Choroid plexus epithelial cell (primary cell): ENCODE measurements at regions not wholly inside any gene's neighbourhood (a gene's known extent, or its start where the extent isn't known, plus 50 kb on each side); places are given as distances from the start of the nearest gene placed in this dataset.

ENCODE experiments used
- DNase-seq: peaks from one replicate; pipeline ENCODE4 v3.0.0-alpha.2; 2010; ENCODE audit warnings: low read depth
- H3K4me3 ChIP-seq: 2 replicates; pipeline ENCODE4 v1.5.1; 2011; ENCODE audit warnings: low read depth, mild to moderate bottlenecking, control low read depth, low read length, moderate library complexity
- TF ChIP-seq, protein P1 (sequence below): conservative IDR thresholded peaks from 2 replicates; pipeline ENCODE4 v1.5.1; 2011; ENCODE audit warnings: low read depth, mild to moderate bottlenecking, control low read depth, inconsistent platforms, low read length, moderate library complexity

DNA sequence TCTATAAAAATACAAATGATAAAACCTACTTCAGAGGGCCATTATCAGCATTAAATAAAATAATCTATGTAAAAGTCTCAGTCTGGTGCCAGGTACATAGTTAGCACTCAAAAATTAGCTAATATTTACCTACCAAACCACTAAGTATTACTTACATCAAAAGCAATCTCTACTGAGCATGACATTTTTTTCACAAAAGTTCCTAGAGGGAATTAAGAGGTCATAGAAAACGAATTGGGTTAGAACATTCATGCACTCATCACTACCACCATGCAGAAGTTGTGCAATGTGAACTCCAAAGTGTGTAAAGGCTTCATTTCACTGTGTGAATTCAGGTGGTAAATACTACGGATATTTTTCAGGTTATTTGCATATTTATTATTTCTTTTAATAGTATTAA, 209.5 kb upstream of the FGF13 start:
- DNase-seq: no peak
- TF ChIP-seq, protein P1, sequence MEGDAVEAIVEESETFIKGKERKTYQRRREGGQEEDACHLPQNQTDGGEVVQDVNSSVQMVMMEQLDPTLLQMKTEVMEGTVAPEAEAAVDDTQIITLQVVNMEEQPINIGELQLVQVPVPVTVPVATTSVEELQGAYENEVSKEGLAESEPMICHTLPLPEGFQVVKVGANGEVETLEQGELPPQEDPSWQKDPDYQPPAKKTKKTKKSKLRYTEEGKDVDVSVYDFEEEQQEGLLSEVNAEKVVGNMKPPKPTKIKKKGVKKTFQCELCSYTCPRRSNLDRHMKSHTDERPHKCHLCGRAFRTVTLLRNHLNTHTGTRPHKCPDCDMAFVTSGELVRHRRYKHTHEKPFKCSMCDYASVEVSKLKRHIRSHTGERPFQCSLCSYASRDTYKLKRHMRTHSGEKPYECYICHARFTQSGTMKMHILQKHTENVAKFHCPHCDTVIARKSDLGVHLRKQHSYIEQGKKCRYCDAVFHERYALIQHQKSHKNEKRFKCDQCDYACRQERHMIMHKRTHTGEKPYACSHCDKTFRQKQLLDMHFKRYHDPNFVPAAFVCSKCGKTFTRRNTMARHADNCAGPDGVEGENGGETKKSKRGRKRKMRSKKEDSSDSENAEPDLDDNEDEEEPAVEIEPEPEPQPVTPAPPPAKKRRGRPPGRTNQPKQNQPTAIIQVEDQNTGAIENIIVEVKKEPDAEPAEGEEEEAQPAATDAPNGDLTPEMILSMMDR: no peak
- H3K4me3 ChIP-seq: no peak overlapping the region

DNA sequence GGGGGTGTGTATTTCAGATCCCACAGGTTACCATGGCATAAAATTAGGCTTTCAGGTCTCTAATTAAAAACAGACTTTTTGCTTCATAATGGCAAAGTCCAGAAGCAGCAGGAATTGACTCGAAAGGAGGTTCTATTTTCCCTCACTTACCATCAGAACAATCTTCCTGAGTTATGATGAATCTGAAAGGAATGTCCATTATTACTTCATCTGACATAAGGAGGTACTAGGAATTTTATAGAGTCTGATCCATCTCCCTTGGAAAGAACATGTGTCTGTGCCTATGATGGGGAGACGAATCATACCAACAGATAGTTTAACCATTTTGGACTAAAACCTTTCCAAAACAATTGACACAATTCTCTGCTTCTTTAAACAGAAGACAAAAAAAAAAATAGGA, 206.3 kb upstream of the FGF13 start:
- TF ChIP-seq, protein P1: no peak
- peak; percentile 1 for DNase-seq
- no peak overlapping the region for H3K4me3 ChIP-seq

DNA sequence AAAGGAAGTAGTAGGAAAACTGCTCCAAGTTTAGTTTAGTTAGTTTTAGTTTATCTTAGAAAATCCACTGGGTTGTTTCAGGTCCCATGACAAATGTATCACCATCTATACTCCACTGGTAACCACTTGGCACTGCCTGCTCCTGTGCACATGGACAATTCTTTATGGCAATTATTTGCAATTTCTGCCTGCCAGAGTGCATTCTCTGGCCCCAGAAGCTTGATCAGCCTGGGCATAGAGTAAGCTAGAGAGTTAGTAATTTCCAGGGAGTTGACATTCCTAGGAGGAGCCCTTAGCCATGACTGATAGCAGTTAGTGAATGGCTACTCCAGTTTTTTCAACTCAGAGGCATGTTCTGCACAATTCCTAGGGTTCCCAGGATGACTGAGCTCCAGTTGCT, 203.2 kb upstream of the FGF13 start:
- TF ChIP-seq, protein P1: no peak
- no peak for DNase-seq
- no peak overlapping the region for H3K4me3 ChIP-seq

DNA sequence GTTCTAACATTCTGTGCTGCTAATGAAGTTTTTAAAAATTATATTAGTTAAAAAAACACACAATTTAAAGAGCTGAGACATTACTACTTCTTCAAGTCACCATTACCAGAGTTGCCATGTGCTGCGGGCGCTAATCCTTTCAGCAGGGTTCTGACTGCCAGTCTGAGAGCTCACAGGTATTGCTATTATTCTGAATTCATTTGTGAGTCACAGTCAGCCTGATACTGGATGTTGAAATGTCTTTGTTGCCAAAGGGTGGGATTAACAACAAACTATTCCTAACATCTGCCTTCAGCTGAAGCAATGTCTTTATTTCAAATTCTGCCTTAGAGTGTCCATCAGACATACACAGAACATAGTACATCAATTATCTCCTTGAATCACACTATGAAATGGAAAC, 197.1 kb upstream of the FGF13 start:
- no peak overlapping the region for H3K4me3 ChIP-seq
- TF ChIP-seq, protein P1: no peak
- DNase-seq: no peak

DNA sequence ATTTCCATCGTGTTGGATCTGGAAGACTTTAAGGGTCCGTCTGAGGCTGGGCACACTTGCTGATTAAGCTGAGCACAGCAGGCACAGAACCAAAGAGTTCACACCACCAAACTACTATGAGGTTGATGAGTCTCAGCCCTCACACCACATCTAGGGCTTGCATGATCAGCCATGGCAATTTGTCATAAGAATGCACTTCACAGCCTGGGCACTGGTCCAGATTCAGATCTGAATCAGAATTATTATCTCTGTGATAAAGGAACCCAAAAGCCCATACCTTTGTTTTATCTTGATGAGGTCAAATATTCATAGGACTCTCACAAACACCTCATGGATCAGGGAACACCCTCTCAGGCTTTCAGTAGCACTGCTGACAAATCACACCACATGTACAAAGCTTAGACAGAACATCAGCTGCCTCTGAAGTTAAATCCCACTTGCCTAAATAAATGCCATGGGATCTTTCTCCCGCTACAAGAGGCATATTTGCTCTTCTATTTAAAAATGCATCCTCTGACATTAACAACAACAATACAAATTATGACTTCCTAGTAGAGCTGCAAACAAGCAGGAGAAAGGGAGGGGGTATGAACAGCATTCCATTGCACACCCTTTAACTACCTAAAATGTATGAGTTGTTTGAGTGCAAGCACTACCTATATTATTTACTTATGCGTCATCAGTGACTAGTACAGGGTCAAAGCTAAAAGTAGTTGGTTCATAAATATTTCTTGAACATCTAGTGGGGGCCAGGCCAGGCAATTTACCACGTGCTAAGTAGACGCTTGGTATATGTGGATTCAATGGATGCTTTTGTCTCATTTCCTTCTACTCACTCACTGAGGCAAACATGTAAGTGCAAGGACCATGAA, 186.3 kb upstream of the FGF13 start:
- TF ChIP-seq, protein P1: no peak
- DNase-seq: no peak
- H3K4me3 ChIP-seq: no peak overlapping the region

DNA sequence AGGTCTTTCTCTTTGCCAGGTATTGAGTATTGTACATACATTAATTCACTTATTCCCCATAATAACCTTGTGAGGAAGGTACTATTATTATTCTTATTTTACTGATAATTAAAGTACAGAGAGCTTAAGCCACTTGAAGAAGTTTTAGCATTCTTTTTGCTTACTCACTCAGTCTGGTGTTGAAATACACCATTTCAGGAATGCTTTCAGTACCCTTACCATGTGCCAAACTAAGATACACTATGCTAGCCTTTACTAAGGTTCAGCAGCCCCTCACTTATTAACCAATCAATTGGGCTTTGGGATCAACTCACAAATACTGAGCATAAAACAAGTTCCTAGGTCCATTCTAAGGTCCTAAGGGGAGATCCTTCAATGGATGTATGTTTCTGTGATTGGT, 179.0 kb upstream of the FGF13 start:
- TF ChIP-seq, protein P1: no peak
- no peak for DNase-seq
- H3K4me3 ChIP-seq: no peak overlapping the region

DNA sequence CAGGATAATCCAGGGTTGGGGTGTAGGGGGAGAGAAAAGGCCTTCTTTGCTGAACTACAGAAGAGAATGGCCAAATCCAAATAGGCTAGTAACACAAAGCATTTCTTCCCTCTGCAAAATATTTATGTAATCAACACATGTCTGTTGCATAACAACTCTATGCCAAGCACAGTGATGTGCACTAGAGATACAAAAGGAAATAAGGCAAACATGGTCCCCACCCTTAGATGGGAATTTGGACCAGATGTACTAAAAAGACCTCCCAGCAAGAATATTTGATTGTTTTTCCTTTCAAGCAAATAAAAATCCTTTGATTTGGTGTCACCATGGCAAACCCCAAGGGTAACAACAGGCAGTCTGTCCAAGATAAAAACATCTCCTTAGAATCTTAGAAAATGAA, 177.6 kb upstream of the FGF13 start:
- H3K4me3 ChIP-seq: no peak overlapping the region
- TF ChIP-seq, protein P1: no peak
- DNase-seq: no peak
